K562 (cell line): ENCODE measurements at regions not wholly inside any gene's neighbourhood (a gene's known extent, or its start where the extent isn't known, plus 50 kb on each side); places are given as distances from the start of the nearest gene placed in this dataset.

Experiments used
- ATAC-seq: fragments of 200-7000 bp; cut with Tn5 transposase; 3 replicates; pipeline ENCODE4 v1.9.1; 2020; ENCODE audit warnings: moderate library complexity
- BruUV-seq: library from RNA; stranded (reverse); fragments of 400-500 nt; replicated peaks from 2 replicates; lab custom pipeline; 2021; lab: Mats Ljungman, UMichigan
- CTCF ChIA-PET: fragments of 300-600 bp; formaldehyde crosslinking; extraction: SDS; loops from one replicate; lab custom pipeline; 2021; ENCODE audit warnings: low intra/inter-chr PET ratio; lab: Yijun Ruan, JAX
- POLR2A ChIA-PET: fragments of 300-600, 350-650 bp; sonication (Branson Sonifier 250); formaldehyde crosslinking; extraction: SDS; loops from one replicate; lab custom pipeline; 2021; ENCODE audit warnings: antibody characterized with exemption, inconsistent platforms; lab: Yijun Ruan, JAX
- DNase-seq, 4 experiments: peaks; one replicate each; pipeline versions ENCODE4 v3.0.0 to v3.0.0-alpha.2; 2011 to 2018; ENCODE audit warnings: low spot score in 3 of 4, mixed read lengths in 3 of 4; ENCODE audit errors: extremely low read depth in 1 of 4
- FAIRE-seq: peaks from 2 replicates; lab custom pipeline; 2011; peaks lifted over from hg19 to GRCh38; lab: Jason Lieb, UNC
- H2AFZ ChIP-seq: 2 replicates; pipeline ENCODE4 v1.6.0; 2011; ENCODE audit warnings: low read depth, low read length, control low read depth, inconsistent platforms
- H3K27ac ChIP-seq: fragments of 200-600 bp; 3 replicates; pipeline ENCODE4 v1.8.0; 2011; ENCODE audit warnings: low read depth, mild to moderate bottlenecking, control low read depth, inconsistent platforms, low read length, moderate library complexity, mixed read lengths; ENCODE audit errors: extremely low read depth
- H3K27me3 ChIP-seq, 2 experiments: fragments of 300-600 bp in 1 of 2; 2 replicates in 1 of 2; 3 replicates in 1 of 2; pipeline versions ENCODE4 v1.6.0 to v1.8.0; 2011; ENCODE audit warnings: inconsistent platforms in 2 of 2, low read length in 2 of 2, mild to moderate bottlenecking in 1 of 2, mixed read lengths in 1 of 2, moderate library complexity in 1 of 2; ENCODE audit not compliant: control insufficient read depth in 2 of 2, insufficient read depth in 2 of 2
- H3K36me3 ChIP-seq: fragments of 300-600 bp; 3 replicates; pipeline ENCODE4 v1.8.0; 2011; ENCODE audit warnings: mild to moderate bottlenecking, low read length, inconsistent platforms; ENCODE audit not compliant: control insufficient read depth, insufficient read depth
- H3K4me1 ChIP-seq, 2 experiments: fragments of 200-600 bp in 1 of 2; replicated peaks in 1 of 2; 2 replicates in 1 of 2; 3 replicates in 1 of 2; pipeline versions ENCODE4 v1.5.1 to v1.8.0; 2011; ENCODE audit warnings: inconsistent platforms in 2 of 2, low read length in 2 of 2, mild to moderate bottlenecking in 1 of 2, mixed read lengths in 1 of 2, moderate library complexity in 1 of 2; ENCODE audit not compliant: control insufficient read depth in 2 of 2, insufficient read depth in 2 of 2
- H3K4me2 ChIP-seq: 2 replicates; pipeline ENCODE4 v1.6.1; 2011; ENCODE audit warnings: low read length, control low read depth, inconsistent platforms, mixed read lengths; ENCODE audit not compliant: insufficient read depth
- H3K4me3 ChIP-seq: fragments of 200-600 bp; sonication (generic), shearing (Covaris generic); 2 replicates; pipeline ENCODE4 v1.5.1; 2016; ENCODE audit warnings: control low read depth, inconsistent platforms
- H3K79me2 ChIP-seq: fragments of 200-600 bp; 3 replicates; pipeline ENCODE4 v1.8.0; 2011; ENCODE audit warnings: low read length, inconsistent platforms; ENCODE audit not compliant: control insufficient read depth, insufficient read depth
- H3K9ac ChIP-seq, 2 experiments: 2 replicates each; pipeline versions ENCODE4 v1.6.0 to v1.6.1; 2011; ENCODE audit warnings: low read depth in 2 of 2, low read length in 2 of 2, control low read depth in 1 of 2, inconsistent platforms in 1 of 2, mild to moderate bottlenecking in 1 of 2, mixed read lengths in 1 of 2; ENCODE audit not compliant: insufficient read depth in 1 of 2
- H3K9me1 ChIP-seq: one replicate; pipeline ENCODE4 v1.6.0; 2011; ENCODE audit warnings: inconsistent platforms, mild to moderate bottlenecking, low read length, moderate library complexity; ENCODE audit not compliant: control insufficient read depth, insufficient read depth
- H3K9me3 ChIP-seq: replicated peaks from 2 replicates; pipeline ENCODE4 v1.5.1; 2011; ENCODE audit warnings: low read depth, low read length, inconsistent platforms; ENCODE audit not compliant: control insufficient read depth, insufficient read depth
- H4K20me1 ChIP-seq: replicated peaks from 2 replicates; pipeline ENCODE4 v1.6.1; 2011; ENCODE audit warnings: low read length, inconsistent platforms, mixed read lengths; ENCODE audit not compliant: control insufficient read depth, insufficient read depth
- BRCA1 ChIP-seq, 2 experiments: fragments of 450-650 bp in 1 of 2; sonication (generic) in 1 of 2; formaldehyde crosslinking in 1 of 2; IDR thresholded peaks; 2 replicates each; pipeline versions ENCODE4 v1.5.0 to v1.6.1; 2017 to 2020; ENCODE audit warnings: mild to moderate bottlenecking in 1 of 2, missing genetic modification reagents in 1 of 2
- BRF2 ChIP-seq: IDR thresholded peaks from 3 replicates; pipeline ENCODE4 v1.6.1; 2011; ENCODE audit warnings: borderline replicate concordance, mild to moderate bottlenecking; ENCODE audit not compliant: insufficient read length, insufficient read depth
- ELF4 ChIP-seq: fragments of 450-650 bp; formaldehyde crosslinking; IDR thresholded peaks from 2 replicates; pipeline ENCODE4 v1.4.0; 2022; ENCODE audit warnings: missing genetic modification characterization
- FOXJ3 ChIP-seq: sonication (generic); formaldehyde crosslinking; IDR thresholded peaks from 2 replicates; pipeline ENCODE4 v1.4.0; 2020; ENCODE audit warnings: mild to moderate bottlenecking, missing genetic modification reagents
- FOXK1 ChIP-seq: sonication (generic); formaldehyde crosslinking; IDR thresholded peaks from 2 replicates; pipeline ENCODE4 v1.8.0; 2022; ENCODE audit warnings: missing genetic modification reagents, mild to moderate bottlenecking, borderline replicate concordance
- HIVEP1 ChIP-seq: fragments of 250-450 bp; sonication (Bioruptor Pico); IDR thresholded peaks from 2 replicates; pipeline ENCODE4 v1.4.0; 2020; ENCODE audit warnings: mild to moderate bottlenecking
- HMGN3 ChIP-seq: IDR thresholded peaks from 2 replicates; pipeline ENCODE4 v1.6.1; 2011; ENCODE audit warnings: borderline replicate concordance, low read depth, mild to moderate bottlenecking, mixed read lengths, low read length; ENCODE audit not compliant: insufficient read length; ENCODE audit errors: extremely low read depth
- ZNF431 ChIP-seq: sonication (generic); formaldehyde crosslinking; IDR thresholded peaks from 2 replicates; pipeline ENCODE4 v1.8.0; 2022; ENCODE audit warnings: mild to moderate bottlenecking, missing genetic modification reagents
- WGBS: fragments of 100-300 bp; shearing (Covaris generic); methylation state at CpG from one replicate; pipeline ENCODE4 v1.1.6; 2016; ENCODE audit warnings: low coverage, mixed read lengths; ENCODE audit not compliant: insufficient coverage; ENCODE audit errors: missing lambda C conversion rate; 5-methylcytosine and 5-hydroxymethylcytosine counted together
- in situ Hi-C: fragments of 300-500 bp; cut with MboI; formaldehyde crosslinking; loops from 4 replicates; pipeline ENCODE4 v1.15.0; 2018; ENCODE audit warnings: inconsistent platforms, mixed read lengths
- intact Hi-C: fragments of 100-400 bp; cut with micrococcal nuclease; formaldehyde crosslinking; loops from 2 replicates; pipeline ENCODE4 v1.14.2; 2022
- TF ChIP-seq, protein P1 (sequence below), 3 experiments: fragments of 200-800 bp in 1 of 3; fragments of 250-450 bp in 1 of 3; fragments of 450-650 bp in 1 of 3; sonication (Bioruptor Pico) in 1 of 3; sonication (Bioruptor generic) in 1 of 3; formaldehyde crosslinking in 1 of 3; IDR thresholded peaks; 2 replicates each; pipeline versions ENCODE4 v1.6.1 to v1.8.0; 2016 to 2022; ENCODE audit warnings: mild to moderate bottlenecking in 2 of 3, missing genetic modification characterization in 2 of 3, missing compliant biosample characterization in 1 of 3, moderate library complexity in 1 of 3
- TF ChIP-seq, protein P2 (sequence below): fragments of 450-650 bp; IDR thresholded peaks from 2 replicates; pipeline ENCODE4 v1.6.1; 2018; ENCODE audit not compliant: partially characterized antibody

- no peak overlapping the region for H2AFZ ChIP-seq
- CTCF ChIA-PET: no interaction called here
- intact Hi-C loops (loop anchor here (10.0 kb wide), 1 partner anchor 1096 kb away; no protein-coding TSS in a partner anchor), in situ Hi-C loops (no loop called here)
- H3K36me3 ChIP-seq: no peaks in the 10 kb centered on the region
- H3K4me3 ChIP-seq: no peak overlapping the region
- no peaks in the 10 kb centered on the region for H3K79me2 ChIP-seq
- WGBS: 0% methylated on average over 1 of the region's 1 CpG
- POLR2A ChIA-PET: no interaction called here
- no peak overlapping the region for H3K4me2 ChIP-seq
- no peak overlapping the region for H3K9ac ChIP-seq
- H3K4me1 ChIP-seq: no peaks in the 10 kb centered on the region
- H3K9me3 ChIP-seq: no peaks in the 10 kb centered on the region
- no TSS peak for BruUV-seq
- no peaks in the 10 kb centered on the region for H4K20me1 ChIP-seq
- ATAC-seq (no peak), DNase-seq (no peak), FAIRE-seq (no peak)
- TF ChIP-seq, protein P1, sequence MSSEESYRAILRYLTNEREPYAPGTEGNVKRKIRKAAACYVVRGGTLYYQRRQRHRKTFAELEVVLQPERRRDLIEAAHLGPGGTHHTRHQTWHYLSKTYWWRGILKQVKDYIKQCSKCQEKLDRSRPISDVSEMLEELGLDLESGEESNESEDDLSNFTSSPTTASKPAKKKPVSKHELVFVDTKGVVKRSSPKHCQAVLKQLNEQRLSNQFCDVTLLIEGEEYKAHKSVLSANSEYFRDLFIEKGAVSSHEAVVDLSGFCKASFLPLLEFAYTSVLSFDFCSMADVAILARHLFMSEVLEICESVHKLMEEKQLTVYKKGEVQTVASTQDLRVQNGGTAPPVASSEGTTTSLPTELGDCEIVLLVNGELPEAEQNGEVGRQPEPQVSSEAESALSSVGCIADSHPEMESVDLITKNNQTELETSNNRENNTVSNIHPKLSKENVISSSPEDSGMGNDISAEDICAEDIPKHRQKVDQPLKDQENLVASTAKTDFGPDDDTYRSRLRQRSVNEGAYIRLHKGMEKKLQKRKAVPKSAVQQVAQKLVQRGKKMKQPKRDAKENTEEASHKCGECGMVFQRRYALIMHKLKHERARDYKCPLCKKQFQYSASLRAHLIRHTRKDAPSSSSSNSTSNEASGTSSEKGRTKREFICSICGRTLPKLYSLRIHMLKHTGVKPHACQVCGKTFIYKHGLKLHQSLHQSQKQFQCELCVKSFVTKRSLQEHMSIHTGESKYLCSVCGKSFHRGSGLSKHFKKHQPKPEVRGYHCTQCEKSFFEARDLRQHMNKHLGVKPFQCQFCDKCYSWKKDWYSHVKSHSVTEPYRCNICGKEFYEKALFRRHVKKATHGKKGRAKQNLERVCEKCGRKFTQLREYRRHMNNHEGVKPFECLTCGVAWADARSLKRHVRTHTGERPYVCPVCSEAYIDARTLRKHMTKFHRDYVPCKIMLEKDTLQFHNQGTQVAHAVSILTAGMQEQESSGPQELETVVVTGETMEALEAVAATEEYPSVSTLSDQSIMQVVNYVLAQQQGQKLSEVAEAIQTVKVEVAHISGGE (CRISPR knock-in tag; IDR thresholded peaks at IDR 0.05): no peak
- TF ChIP-seq ZNF431 (CRISPR knock-in tag): no peak
- no peak for TF ChIP-seq HMGN3
- no peak for TF ChIP-seq ELF4 (CRISPR knock-in tag)
- TF ChIP-seq BRF2: no peak
- TF ChIP-seq FOXK1 (CRISPR knock-in tag): no peak
- no peak for TF ChIP-seq BRCA1 (IDR thresholded peaks at IDR 0.05)
- no peak for TF ChIP-seq BRCA1 (CRISPR knock-in tag; IDR thresholded peaks at IDR 0.05)
- TF ChIP-seq FOXJ3: no peak
- TF ChIP-seq HIVEP1 (CRISPR knock-in tag): no peak
- TF ChIP-seq, protein P2, sequence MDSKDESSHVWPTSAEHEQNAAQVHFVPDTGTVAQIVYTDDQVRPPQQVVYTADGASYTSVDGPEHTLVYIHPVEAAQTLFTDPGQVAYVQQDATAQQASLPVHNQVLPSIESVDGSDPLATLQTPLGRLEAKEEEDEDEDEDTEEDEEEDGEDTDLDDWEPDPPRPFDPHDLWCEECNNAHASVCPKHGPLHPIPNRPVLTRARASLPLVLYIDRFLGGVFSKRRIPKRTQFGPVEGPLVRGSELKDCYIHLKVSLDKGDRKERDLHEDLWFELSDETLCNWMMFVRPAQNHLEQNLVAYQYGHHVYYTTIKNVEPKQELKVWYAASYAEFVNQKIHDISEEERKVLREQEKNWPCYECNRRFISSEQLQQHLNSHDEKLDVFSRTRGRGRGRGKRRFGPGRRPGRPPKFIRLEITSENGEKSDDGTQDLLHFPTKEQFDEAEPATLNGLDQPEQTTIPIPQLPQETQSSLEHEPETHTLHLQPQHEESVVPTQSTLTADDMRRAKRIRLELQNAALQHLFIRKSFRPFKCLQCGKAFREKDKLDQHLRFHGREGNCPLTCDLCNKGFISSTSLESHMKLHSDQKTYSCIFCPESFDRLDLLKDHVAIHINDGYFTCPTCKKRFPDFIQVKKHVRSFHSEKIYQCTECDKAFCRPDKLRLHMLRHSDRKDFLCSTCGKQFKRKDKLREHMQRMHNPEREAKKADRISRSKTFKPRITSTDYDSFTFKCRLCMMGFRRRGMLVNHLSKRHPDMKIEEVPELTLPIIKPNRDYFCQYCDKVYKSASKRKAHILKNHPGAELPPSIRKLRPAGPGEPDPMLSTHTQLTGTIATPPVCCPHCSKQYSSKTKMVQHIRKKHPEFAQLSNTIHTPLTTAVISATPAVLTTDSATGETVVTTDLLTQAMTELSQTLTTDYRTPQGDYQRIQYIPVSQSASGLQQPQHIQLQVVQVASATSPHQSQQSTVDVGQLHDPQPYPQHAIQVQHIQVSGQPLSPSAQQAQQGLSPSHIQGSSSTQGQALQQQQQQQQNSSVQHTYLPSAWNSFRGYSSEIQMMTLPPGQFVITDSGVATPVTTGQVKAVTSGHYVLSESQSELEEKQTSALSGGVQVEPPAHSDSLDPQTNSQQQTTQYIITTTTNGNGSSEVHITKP: no peak
- H3K27me3 ChIP-seq: no peaks in the 10 kb centered on the region
- H3K27ac ChIP-seq: no peak overlapping the region
- no peaks in the 10 kb centered on the region for H3K9me1 ChIP-seq
Measured at GRCh38 chr3:106611116-106611515, 742.3 kb upstream of the CBLB start.
